C4-2B (cell line): ENCODE measurements at regions not wholly inside any gene's neighbourhood (a gene's known extent, or its start where the extent isn't known, plus 50 kb on each side); places are given as distances from the start of the nearest gene placed in this dataset.
"Not testable (repeated sequence)": the region's sequence is repeated elsewhere in the genome, so short reads cannot be mapped to it uniquely, and the experiment has no call there.

Experiments
- H3K27ac ChIP-seq: fragments of 450-650 bp; 2 replicates; pipeline ENCODE4 v1.5.1; 2017
- CTCF ChIP-seq: fragments of 450-650 bp; conservative IDR thresholded peaks from 2 replicates; pipeline ENCODE4 v1.5.1; 2017; ENCODE audit warnings: mild to moderate bottlenecking
- ZFX ChIP-seq: fragments of 450-650 bp; IDR thresholded peaks from 2 replicates; pipeline ENCODE4 v1.6.1; 2017

DNA sequence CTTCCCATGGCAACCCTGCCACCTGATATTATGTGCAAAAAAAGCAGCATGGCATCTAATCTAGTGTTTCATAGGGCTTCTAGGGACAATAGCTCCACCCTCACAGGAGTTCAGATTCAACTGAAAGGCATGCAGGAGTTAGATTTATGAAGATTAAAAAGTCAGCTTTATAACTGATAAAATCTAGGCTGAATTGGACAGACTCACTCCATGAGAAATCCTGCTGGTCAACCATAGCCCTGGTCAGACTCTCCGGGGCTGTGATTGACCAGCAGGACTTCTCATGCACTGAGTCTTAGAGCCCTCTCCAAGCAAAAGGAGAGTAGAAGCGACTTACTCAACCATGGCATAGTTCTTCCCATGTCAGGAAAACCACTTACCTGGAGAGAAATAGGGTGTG lies 345.4 kb downstream of the NEBL start:
- TF ChIP-seq ZFX (no peak), CTCF (no peak)
- H3K27ac ChIP-seq, result no peak overlapping the region

- TF ChIP-seq CTCF (no peak), ZFX (no peak)
- no peak overlapping the region for H3K27ac ChIP-seq
These were observed 360.9 kb downstream of the NEBL start for GRCh38 chr10:20535897-20536881.

- not testable (repeated sequence) for H3K27ac ChIP-seq
These were observed 365.7 kb downstream of the NEBL start for GRCh38 chr10:20531241-20531883.

- no peak for TF ChIP-seq CTCF
- TF ChIP-seq ZFX, result no peak
These were observed 375.9 kb downstream of the NEBL start for GRCh38 chr10:20521186-20521585.

DNA sequence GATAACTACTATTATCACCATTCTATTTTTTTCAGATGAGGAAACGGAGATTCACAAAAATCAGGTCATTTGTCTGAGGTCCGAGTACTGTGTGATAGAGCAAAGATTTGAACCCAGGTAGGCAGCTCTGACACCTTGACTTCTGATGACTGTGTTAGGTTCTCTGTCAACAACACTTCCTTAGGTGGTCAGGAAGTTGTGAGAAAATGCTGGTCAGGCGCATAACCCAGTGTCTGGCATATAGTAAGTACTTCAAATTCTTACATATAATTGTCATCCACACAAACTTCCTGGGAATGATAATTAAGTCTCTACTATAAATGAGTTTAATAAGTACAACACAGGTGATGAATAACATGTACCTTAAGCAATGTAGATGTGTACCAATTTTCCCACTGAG lies 381.5 kb downstream of the NEBL start:
- no peak overlapping the region for H3K27ac ChIP-seq
- TF ChIP-seq CTCF (no peak), ZFX (no peak)

More at GRCh38 chr10:20521186-20521585, 375.9 kb downstream of the NEBL start:
- no peak overlapping the region for H3K27ac ChIP-seq

GRCh38 chr10:20512631-20513030 lies 384.5 kb downstream of the NEBL start:
- TF ChIP-seq CTCF, result no peak
- no peak for TF ChIP-seq ZFX

DNA sequence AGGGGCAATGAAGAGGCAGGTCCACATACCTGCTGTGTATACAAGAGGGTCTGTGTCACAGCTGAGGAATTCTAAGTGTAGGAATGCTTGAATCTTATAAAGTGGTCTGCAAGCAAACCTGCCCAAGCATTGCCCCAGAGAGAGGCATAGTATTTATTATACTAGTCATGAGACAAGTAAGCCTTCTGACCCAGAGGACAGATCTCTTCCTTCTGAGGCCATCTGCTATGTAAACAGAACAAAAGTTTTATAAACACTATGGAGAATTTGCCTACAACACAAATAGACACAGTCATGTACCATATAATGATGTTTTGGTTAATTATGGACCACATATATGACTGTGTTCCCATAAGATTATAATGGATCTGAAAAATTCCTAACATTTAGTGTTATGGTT lies 388.2 kb downstream of the NEBL start:
- H3K27ac ChIP-seq, result no peak overlapping the region
- TF ChIP-seq CTCF (no peak), ZFX (no peak)

More at GRCh38 chr10:20512631-20513030, 384.5 kb downstream of the NEBL start:
- no peak overlapping the region for H3K27ac ChIP-seq
